CD8-positive, alpha-beta memory T cell (primary cell): ENCODE measurements at regions not wholly inside any gene's neighbourhood (a gene's known extent, or its start where the extent isn't known, plus 50 kb on each side); places are given as distances from the start of the nearest gene placed in this dataset.
A peak's percentile ranks its signal among the peaks of the same experiment; 100 is the strongest.

Experiments
- CTCF ChIA-PET: fragments of 350-600 bp; sonication (Branson Sonifier 250); formaldehyde crosslinking; loops from one replicate; lab custom pipeline; 2021; ENCODE audit warnings: antibody characterized with exemption; lab: Charles Lee
- POLR2A ChIA-PET: fragments of 350-600 bp; sonication (Branson Sonifier 250); formaldehyde crosslinking; loops from one replicate; lab custom pipeline; 2021; ENCODE audit warnings: antibody characterized with exemption; lab: Charles Lee
- DNase-seq, 5 donors: peaks; one replicate each; pipeline versions ENCODE4 v3.0.0 to v3.0.0-alpha.2; 2020 to 2022; ENCODE audit warnings: mixed read lengths in 1 of 5
- H3K27ac ChIP-seq: one replicate; pipeline ENCODE4 v1.7.0; 2013; ENCODE audit warnings: low read depth, mild to moderate bottlenecking, low read length, moderate library complexity
- H3K27me3 ChIP-seq: 2 replicates; pipeline ENCODE4 v1.7.0; 2013; ENCODE audit warnings: low read length, mild to moderate bottlenecking; ENCODE audit not compliant: insufficient read depth, poor library complexity, severe bottlenecking
- H3K36me3 ChIP-seq: 2 replicates; pipeline ENCODE4 v1.7.0; 2013; ENCODE audit warnings: mild to moderate bottlenecking, low read length, moderate library complexity; ENCODE audit not compliant: insufficient read depth
- H3K4me1 ChIP-seq: 2 replicates; pipeline ENCODE4 v1.7.0; 2013; ENCODE audit warnings: mild to moderate bottlenecking, low read length, moderate library complexity; ENCODE audit not compliant: insufficient read depth
- H3K4me3 ChIP-seq: 2 replicates; pipeline ENCODE4 v1.7.0; 2013; ENCODE audit warnings: mild to moderate bottlenecking, low read length
- H3K9me3 ChIP-seq: 2 replicates; pipeline ENCODE4 v1.7.0; 2013; ENCODE audit warnings: mild to moderate bottlenecking, low read length
- H3K27ac Mint-ChIP-seq, 8 donors: one replicate each; pipeline ENCODE4 v1.8.0; 2020 to 2021; ENCODE audit warnings: mixed read lengths in 8 of 8, mild to moderate bottlenecking in 6 of 8, inconsistent platforms in 3 of 8, moderate library complexity in 3 of 8
- H3K27me3 Mint-ChIP-seq, 2 donors: one replicate each; pipeline ENCODE4 v1.8.0; 2020 to 2021; ENCODE audit warnings: mixed read lengths in 2 of 2, mild to moderate bottlenecking in 1 of 2, moderate library complexity in 1 of 2
- H3K36me3 Mint-ChIP-seq, 3 donors: one replicate each; pipeline ENCODE4 v1.8.0; 2020 to 2021; ENCODE audit warnings: mixed read lengths in 3 of 3, inconsistent platforms in 1 of 3, mild to moderate bottlenecking in 1 of 3
- H3K4me1 Mint-ChIP-seq, 3 donors: one replicate each; pipeline ENCODE4 v1.8.0; 2020 to 2021; ENCODE audit warnings: mixed read lengths in 3 of 3, inconsistent platforms in 1 of 3, mild to moderate bottlenecking in 1 of 3
- H3K4me3 Mint-ChIP-seq, 7 donors: one replicate each; pipeline ENCODE4 v1.8.0; 2020 to 2021; ENCODE audit warnings: mixed read lengths in 7 of 7, mild to moderate bottlenecking in 6 of 7, moderate library complexity in 4 of 7, inconsistent platforms in 2 of 7
- H3K9me3 Mint-ChIP-seq, 5 donors: one replicate each; pipeline ENCODE4 v1.8.0; 2020 to 2022; ENCODE audit warnings: mixed read lengths in 5 of 5, mild to moderate bottlenecking in 3 of 5, moderate library complexity in 2 of 5, inconsistent platforms in 1 of 5

GRCh38 chr5:159642379-159642778, 273.9 kb upstream of the ADRA1B start:
- Mint-ChIP-seq H3K27me3 (peaks cover 10 to 11% of the 10 kb centered on the region in 2 donors), H3K4me1 (no peaks in the 10 kb centered on the region), H3K9me3 (peaks cover 0 to 2% (median 0%) of the 10 kb centered on the region in 5 donors), H3K36me3 (no peaks in the 10 kb centered on the region), H3K27ac (no peak overlapping the region), H3K4me3 (no peak overlapping the region)
- H3K27me3 ChIP-seq = no peaks in the 10 kb centered on the region
- H3K4me1 ChIP-seq = no peaks in the 10 kb centered on the region
- H3K9me3 ChIP-seq = no peaks in the 10 kb centered on the region
- ChIA-PET CTCF (no interaction called here), POLR2A (no interaction called here)
- no peak for DNase-seq
- no peaks in the 10 kb centered on the region for H3K36me3 ChIP-seq
- no peak overlapping the region for H3K27ac ChIP-seq
- H3K4me3 ChIP-seq = no peak overlapping the region

GRCh38 chr5:159644053-159644452, 272.2 kb upstream of the ADRA1B start:
- H3K27me3 Mint-ChIP-seq = peaks cover 10 to 12% of the 10 kb centered on the region in 2 donors
- H3K4me3 Mint-ChIP-seq = no peak overlapping the region
- Histone ChIP-seq H3K9me3 (no peaks in the 10 kb centered on the region), H3K27me3 (no peaks in the 10 kb centered on the region), H3K27ac (no peak overlapping the region), H3K4me1 (no peaks in the 10 kb centered on the region), H3K4me3 (no peak overlapping the region), H3K36me3 (no peaks in the 10 kb centered on the region)
- H3K4me1 Mint-ChIP-seq = no peaks in the 10 kb centered on the region
- ChIA-PET POLR2A (no interaction called here), CTCF (no interaction called here)
- H3K27ac Mint-ChIP-seq = no peak overlapping the region
- H3K9me3 Mint-ChIP-seq = no peaks in the 10 kb centered on the region
- no peaks in the 10 kb centered on the region for H3K36me3 Mint-ChIP-seq
- no peak for DNase-seq

DNA sequence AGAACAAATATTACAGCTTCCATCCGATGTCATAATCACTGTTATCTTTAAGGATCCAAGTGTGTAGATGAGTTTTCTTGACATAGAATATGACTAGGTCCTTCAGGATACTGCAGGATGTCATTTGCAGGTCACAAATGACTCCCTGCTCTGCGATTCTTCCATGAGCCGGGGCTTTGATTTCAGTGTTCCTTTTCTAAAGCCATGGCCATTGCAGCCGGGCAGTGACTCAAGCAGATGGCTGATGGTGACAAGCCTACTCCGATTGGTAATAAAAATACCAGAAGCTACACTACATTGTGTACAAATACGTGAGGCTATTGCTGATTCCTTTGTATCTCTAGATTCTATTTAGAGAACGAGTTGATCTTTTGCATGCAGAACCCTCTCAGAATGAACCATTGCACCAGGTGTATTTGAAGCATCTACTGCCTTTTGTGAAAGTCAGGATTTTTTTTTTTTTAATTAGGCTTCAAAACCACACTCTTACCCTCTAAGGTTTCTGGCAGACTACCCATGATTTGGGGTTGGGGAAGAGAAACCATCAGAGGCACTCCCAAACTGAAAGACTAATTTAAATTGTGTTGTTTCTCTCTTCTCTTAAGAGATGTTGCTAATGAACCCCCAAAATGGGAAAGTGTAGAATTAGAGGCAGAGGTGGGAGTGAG, 271.0 kb upstream of the ADRA1B start:
- no peak for DNase-seq
- H3K36me3 ChIP-seq = no peaks in the 10 kb centered on the region
- Mint-ChIP-seq H3K4me3 (no peak overlapping the region), H3K9me3 (no peaks in the 10 kb centered on the region), H3K27ac (no peak overlapping the region), H3K4me1 (no peaks in the 10 kb centered on the region), H3K27me3 (peaks cover 12% of the 10 kb centered on the region in 2 donors), H3K36me3 (no peaks in the 10 kb centered on the region)
- no peaks in the 10 kb centered on the region for H3K27me3 ChIP-seq
- no peaks in the 10 kb centered on the region for H3K9me3 ChIP-seq
- H3K4me1 ChIP-seq = no peaks in the 10 kb centered on the region
- no peak overlapping the region for H3K4me3 ChIP-seq
- POLR2A ChIA-PET = no interaction called here
- no peak overlapping the region for H3K27ac ChIP-seq
- CTCF ChIA-PET = no interaction called here

DNA sequence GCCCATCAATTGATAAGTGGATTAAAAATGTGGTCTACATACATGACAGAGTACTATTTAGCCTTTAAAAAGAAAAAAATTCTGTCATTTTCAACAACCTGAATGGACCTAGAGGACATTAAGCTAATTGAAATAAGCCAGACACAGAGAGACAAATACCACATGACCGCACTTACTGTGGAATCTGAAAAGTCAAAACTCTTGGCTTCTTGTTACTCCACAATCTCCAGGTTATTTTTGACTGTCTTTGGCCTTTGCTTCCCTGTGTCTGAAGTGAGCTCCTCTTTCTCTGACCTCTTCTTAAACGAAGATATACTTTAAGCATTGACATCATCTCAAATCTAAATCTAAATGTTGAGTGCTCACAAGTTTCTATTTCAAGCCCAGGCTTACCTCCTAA, 265.5 kb upstream of the ADRA1B start:
- ChIA-PET POLR2A (no interaction called here), CTCF (no interaction called here)
- Mint-ChIP-seq H3K36me3 (no peaks in the 10 kb centered on the region), H3K4me3 (no peak overlapping the region), H3K27ac (no peak overlapping the region), H3K4me1 (no peaks in the 10 kb centered on the region), H3K9me3 (no peaks in the 10 kb centered on the region), H3K27me3 (peaks cover 4 to 6% of the 10 kb centered on the region in 2 donors)
- Histone ChIP-seq H3K4me3 (no peak overlapping the region), H3K9me3 (no peaks in the 10 kb centered on the region), H3K36me3 (no peaks in the 10 kb centered on the region), H3K27ac (no peak overlapping the region), H3K4me1 (no peaks in the 10 kb centered on the region), H3K27me3 (no peaks in the 10 kb centered on the region)
- no peak for DNase-seq

DNA sequence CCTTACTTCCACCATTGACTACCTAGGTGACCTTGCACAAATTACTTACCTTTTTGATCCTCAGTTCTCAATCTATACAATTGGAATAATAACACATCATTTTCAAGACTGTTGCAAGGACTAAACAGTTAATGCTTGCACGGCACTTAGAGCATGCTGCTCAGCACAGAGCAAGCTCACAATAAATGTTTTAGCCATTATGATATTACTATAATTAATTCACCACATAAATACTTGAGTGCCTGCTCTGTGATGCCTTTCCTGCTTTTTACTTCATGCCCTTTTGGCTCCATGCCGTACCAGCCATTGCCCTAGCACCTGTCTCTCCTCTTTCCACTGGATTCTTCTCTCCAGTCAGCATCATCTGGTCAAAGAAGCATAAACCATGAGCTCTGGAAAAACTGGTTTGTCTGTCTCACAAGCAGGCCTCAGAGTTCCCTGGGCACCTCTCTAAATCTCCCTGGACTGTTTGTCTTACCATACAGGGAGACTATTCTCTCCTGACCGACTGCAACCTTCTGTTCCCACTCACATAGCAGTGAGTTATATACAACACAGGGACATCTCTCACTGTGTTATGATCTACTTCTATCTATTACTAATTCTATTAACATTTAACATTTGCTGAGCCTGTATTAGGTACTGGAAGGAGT, 260.4 kb upstream of the ADRA1B start:
- ChIA-PET POLR2A (no interaction called here), CTCF (no interaction called here)
- H3K4me1 Mint-ChIP-seq = no peaks in the 10 kb centered on the region
- H3K4me3 Mint-ChIP-seq = no peak overlapping the region
- H3K4me3 ChIP-seq = no peak overlapping the region
- no peak overlapping the region for H3K27ac ChIP-seq
- H3K27me3 Mint-ChIP-seq = peaks cover 0 to 1% of the 10 kb centered on the region in 2 donors
- H3K9me3 ChIP-seq = no peaks in the 10 kb centered on the region
- H3K36me3 Mint-ChIP-seq = no peaks in the 10 kb centered on the region
- H3K9me3 Mint-ChIP-seq = no peaks in the 10 kb centered on the region
- no peaks in the 10 kb centered on the region for H3K27me3 ChIP-seq
- H3K4me1 ChIP-seq = no peaks in the 10 kb centered on the region
- no peak for DNase-seq
- no peaks in the 10 kb centered on the region for H3K36me3 ChIP-seq
- H3K27ac Mint-ChIP-seq = peak overlapping the region in 1 of 8 donors; percentile 37

DNA sequence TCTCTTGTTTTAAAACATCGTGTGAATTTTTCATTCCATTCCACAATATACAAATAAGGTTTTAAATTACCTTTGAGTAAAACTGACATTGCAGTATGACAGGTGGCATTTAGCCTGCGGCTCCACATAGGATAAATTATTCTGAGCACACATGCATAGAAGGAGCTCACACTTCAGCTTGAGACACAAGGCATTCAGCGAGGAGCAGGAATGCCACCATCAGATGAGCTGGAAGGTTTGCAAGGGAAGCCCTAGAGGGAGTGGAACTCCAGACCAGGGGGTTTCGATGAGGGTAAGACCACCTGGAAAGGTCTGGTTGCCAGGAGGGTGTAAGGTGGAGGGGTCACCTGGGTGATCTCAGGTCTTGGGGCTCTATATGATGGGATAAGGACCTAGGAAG, 259.0 kb upstream of the ADRA1B start:
- H3K36me3 Mint-ChIP-seq = no peaks in the 10 kb centered on the region
- Histone ChIP-seq H3K4me3 (no peak overlapping the region), H3K27ac (no peak overlapping the region), H3K4me1 (no peaks in the 10 kb centered on the region), H3K36me3 (no peaks in the 10 kb centered on the region), H3K9me3 (no peaks in the 10 kb centered on the region), H3K27me3 (no peaks in the 10 kb centered on the region)
- POLR2A ChIA-PET = no interaction called here
- no peak overlapping the region for H3K4me3 Mint-ChIP-seq
- H3K9me3 Mint-ChIP-seq = no peaks in the 10 kb centered on the region
- CTCF ChIA-PET = no interaction called here
- no peak for DNase-seq
- peak overlapping the region in 1 of 8 donors; percentile 17 for H3K27ac Mint-ChIP-seq
- H3K4me1 Mint-ChIP-seq = no peaks in the 10 kb centered on the region
- peaks cover 0 to 1% of the 10 kb centered on the region in 2 donors for H3K27me3 Mint-ChIP-seq

- no peaks in the 10 kb centered on the region for H3K9me3 Mint-ChIP-seq
- no peaks in the 10 kb centered on the region for H3K4me1 ChIP-seq
- H3K36me3 Mint-ChIP-seq = no peaks in the 10 kb centered on the region
- H3K27ac ChIP-seq = no peak overlapping the region
- H3K9me3 ChIP-seq = no peaks in the 10 kb centered on the region
- no peak overlapping the region for H3K4me3 Mint-ChIP-seq
- DNase-seq = no peak
- no peaks in the 10 kb centered on the region for H3K36me3 ChIP-seq
- peak overlapping the region in 1 of 8 donors; percentile 17 for H3K27ac Mint-ChIP-seq
- ChIA-PET CTCF (no interaction called here), POLR2A (no interaction called here)
- H3K27me3 Mint-ChIP-seq = peaks cover 0 to 1% of the 10 kb centered on the region in 2 donors
- H3K27me3 ChIP-seq = no peaks in the 10 kb centered on the region
- H3K4me1 Mint-ChIP-seq = no peaks in the 10 kb centered on the region
- no peak overlapping the region for H3K4me3 ChIP-seq
These were observed 258.5 kb upstream of the ADRA1B start for GRCh38 chr5:159657771-159658170.

DNA sequence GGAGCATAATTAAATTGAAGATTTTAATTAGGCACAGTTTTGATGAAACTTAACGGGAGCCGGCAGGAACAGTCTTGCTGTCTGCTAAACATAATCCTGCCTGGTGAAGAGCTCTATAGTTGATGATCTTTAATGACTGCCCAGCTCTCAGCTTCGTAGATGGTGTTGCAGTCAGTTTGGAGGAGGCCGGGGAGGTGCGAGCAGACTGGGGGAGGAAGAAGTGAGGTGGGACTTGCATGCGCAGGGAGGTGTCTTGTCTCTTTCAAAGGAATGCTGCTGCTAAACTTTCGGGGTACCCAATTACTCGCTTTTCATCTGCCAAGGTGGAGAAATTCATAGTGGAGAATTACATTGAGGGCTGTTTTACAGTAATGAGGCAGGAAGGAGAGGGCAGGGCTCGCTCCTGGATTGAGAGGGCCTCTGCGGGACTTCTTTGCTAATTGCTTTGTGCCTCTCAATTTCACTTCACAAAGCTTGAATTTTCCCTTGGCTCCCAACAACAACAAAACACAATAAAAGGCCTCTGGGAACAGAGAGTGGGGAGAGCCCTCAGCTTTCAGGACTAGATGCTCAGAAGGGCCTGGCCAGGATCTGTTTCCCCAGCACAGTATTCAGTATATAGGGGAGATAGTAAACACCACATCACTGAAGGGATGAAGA, 257.9 kb upstream of the ADRA1B start:
- Mint-ChIP-seq H3K36me3 (no peaks in the 10 kb centered on the region), H3K27me3 (peaks cover 0 to 1% of the 10 kb centered on the region in 2 donors), H3K4me3 (no peak overlapping the region), H3K4me1 (no peaks in the 10 kb centered on the region), H3K27ac (no peak overlapping the region), H3K9me3 (no peaks in the 10 kb centered on the region)
- POLR2A ChIA-PET = no interaction called here
- CTCF ChIA-PET = no interaction called here
- no peaks in the 10 kb centered on the region for H3K27me3 ChIP-seq
- no peak overlapping the region for H3K27ac ChIP-seq
- no peaks in the 10 kb centered on the region for H3K9me3 ChIP-seq
- DNase-seq = no peak
- no peak overlapping the region for H3K4me3 ChIP-seq
- no peaks in the 10 kb centered on the region for H3K4me1 ChIP-seq
- H3K36me3 ChIP-seq = no peaks in the 10 kb centered on the region
